SK-N-SH treated with all-trans-retinoic acid at 6 μM for 48 hours (cell line): ENCODE measurements at regions not wholly inside any gene's neighbourhood (a gene's known extent, or its start where the extent isn't known, plus 50 kb on each side); places are given as distances from the start of the nearest gene placed in this dataset.

Source experiments
- ARNTL ChIP-seq: fragments of 450-650 bp; formaldehyde crosslinking; IDR thresholded peaks from 2 replicates; pipeline ENCODE4 v1.5.0; 2020; ENCODE audit warnings: low read depth, mild to moderate bottlenecking, moderate library complexity, borderline replicate concordance
- ESRRG ChIP-seq: fragments of 250-450 bp; sonication (Bioruptor Pico); IDR thresholded peaks from 2 replicates; pipeline ENCODE4 v1.6.1; 2021; ENCODE audit warnings: mild to moderate bottlenecking
- ISL1 ChIP-seq: fragments of 250-450 bp; sonication (Bioruptor Pico); IDR thresholded peaks from 2 replicates; pipeline ENCODE4 v2.1.2; 2022; ENCODE audit warnings: mild to moderate bottlenecking, moderate library complexity
- PPARA ChIP-seq: fragments of 250-450 bp; sonication (Bioruptor Pico); IDR thresholded peaks from 2 replicates; pipeline ENCODE4 v1.5.0; 2020; ENCODE audit warnings: mild to moderate bottlenecking, borderline replicate concordance
- SNAI2 ChIP-seq: fragments of 250-450 bp; sonication (Bioruptor Pico); IDR thresholded peaks from 2 replicates; pipeline ENCODE4 v1.5.0; 2020; ENCODE audit warnings: mild to moderate bottlenecking, moderate library complexity
- ZC3H10 ChIP-seq: fragments of 250-450 bp; sonication (Bioruptor Pico); IDR thresholded peaks from 2 replicates; pipeline ENCODE4 v1.5.1; 2021; ENCODE audit warnings: mild to moderate bottlenecking, moderate library complexity
- ZFP3 ChIP-seq: fragments of 250-450 bp; sonication (Bioruptor Pico); IDR thresholded peaks from 2 replicates; pipeline ENCODE4 v1.5.0; 2020; ENCODE audit warnings: mild to moderate bottlenecking, moderate library complexity
- ZNF565 ChIP-seq: fragments of 450-650 bp; formaldehyde crosslinking; conservative IDR thresholded peaks from 2 replicates; pipeline ENCODE4 v1.5.0; 2020; ENCODE audit warnings: low read depth, mild to moderate bottlenecking, moderate library complexity
- ZNF8 ChIP-seq: fragments of 450-650 bp; formaldehyde crosslinking; IDR thresholded peaks from 2 replicates; pipeline ENCODE4 v1.5.0; 2020; ENCODE audit warnings: mild to moderate bottlenecking, moderate library complexity
- TF ChIP-seq, protein P1 (sequence below): fragments of 250-450 bp; sonication (Bioruptor Pico); IDR thresholded peaks from 2 replicates; pipeline ENCODE4 v1.8.0; 2020; ENCODE audit warnings: mild to moderate bottlenecking, moderate library complexity, borderline replicate concordance
- TF ChIP-seq, protein P2 (sequence below): fragments of 250-450 bp; sonication (Bioruptor Pico); IDR thresholded peaks from 2 replicates; pipeline ENCODE4 v1.5.1; 2020; ENCODE audit warnings: low read depth, mild to moderate bottlenecking, moderate library complexity

GRCh38 chr6:144347933-144348332, 62.8 kb downstream of the UTRN start:
- TF ChIP-seq SNAI2 (CRISPR knock-in tag), result no peak
- no peak for TF ChIP-seq ISL1 (CRISPR knock-in tag)
- no peak for TF ChIP-seq ZNF8 (CRISPR knock-in tag)
- TF ChIP-seq, protein P1, sequence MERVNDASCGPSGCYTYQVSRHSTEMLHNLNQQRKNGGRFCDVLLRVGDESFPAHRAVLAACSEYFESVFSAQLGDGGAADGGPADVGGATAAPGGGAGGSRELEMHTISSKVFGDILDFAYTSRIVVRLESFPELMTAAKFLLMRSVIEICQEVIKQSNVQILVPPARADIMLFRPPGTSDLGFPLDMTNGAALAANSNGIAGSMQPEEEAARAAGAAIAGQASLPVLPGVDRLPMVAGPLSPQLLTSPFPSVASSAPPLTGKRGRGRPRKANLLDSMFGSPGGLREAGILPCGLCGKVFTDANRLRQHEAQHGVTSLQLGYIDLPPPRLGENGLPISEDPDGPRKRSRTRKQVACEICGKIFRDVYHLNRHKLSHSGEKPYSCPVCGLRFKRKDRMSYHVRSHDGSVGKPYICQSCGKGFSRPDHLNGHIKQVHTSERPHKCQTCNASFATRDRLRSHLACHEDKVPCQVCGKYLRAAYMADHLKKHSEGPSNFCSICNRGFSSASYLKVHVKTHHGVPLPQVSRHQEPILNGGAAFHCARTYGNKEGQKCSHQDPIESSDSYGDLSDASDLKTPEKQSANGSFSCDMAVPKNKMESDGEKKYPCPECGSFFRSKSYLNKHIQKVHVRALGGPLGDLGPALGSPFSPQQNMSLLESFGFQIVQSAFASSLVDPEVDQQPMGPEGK (CRISPR knock-in tag), result no peak
- TF ChIP-seq, protein P2, sequence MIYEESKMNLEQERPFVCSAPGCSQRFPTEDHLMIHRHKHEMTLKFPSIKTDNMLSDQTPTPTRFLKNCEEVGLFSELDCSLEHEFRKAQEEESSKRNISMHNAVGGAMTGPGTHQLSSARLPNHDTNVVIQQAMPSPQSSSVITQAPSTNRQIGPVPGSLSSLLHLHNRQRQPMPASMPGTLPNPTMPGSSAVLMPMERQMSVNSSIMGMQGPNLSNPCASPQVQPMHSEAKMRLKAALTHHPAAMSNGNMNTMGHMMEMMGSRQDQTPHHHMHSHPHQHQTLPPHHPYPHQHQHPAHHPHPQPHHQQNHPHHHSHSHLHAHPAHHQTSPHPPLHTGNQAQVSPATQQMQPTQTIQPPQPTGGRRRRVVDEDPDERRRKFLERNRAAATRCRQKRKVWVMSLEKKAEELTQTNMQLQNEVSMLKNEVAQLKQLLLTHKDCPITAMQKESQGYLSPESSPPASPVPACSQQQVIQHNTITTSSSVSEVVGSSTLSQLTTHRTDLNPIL, result no peak
- TF ChIP-seq ARNTL (CRISPR knock-in tag), result no peak
- TF ChIP-seq ESRRG, result no peak
- TF ChIP-seq PPARA (CRISPR knock-in tag), result no peak
- TF ChIP-seq ZNF565, result no peak
- no peak for TF ChIP-seq ZFP3
- TF ChIP-seq ZC3H10 (CRISPR knock-in tag), result no peak
